CD4-positive, alpha-beta T cell treated with Interleukin-4 for 1 hour (primary cell): ENCODE measurements at regions not wholly inside any gene's neighbourhood (a gene's known extent, or its start where the extent isn't known, plus 50 kb on each side); places are given as distances from the start of the nearest gene placed in this dataset.

Experiments used
- DNase-seq, 2 donors: peaks; one replicate each; pipeline ENCODE4 v3.0.0-alpha.2; 2020 to 2022

- no peak for DNase-seq
Measured at GRCh38 chr20:11820838-11821237, 96.9 kb upstream of the BTBD3 start.

- no peak for DNase-seq
Measured at GRCh38 chr20:11822540-11822794, 95.2 kb upstream of the BTBD3 start.

GRCh38 chr20:11826334-11826733 lies 91.4 kb upstream of the BTBD3 start:
- DNase-seq: no peak

GRCh38 chr20:11832397-11832796 lies 85.3 kb upstream of the BTBD3 start:
- no peak for DNase-seq

GRCh38 chr20:11832851-11833250 lies 84.8 kb upstream of the BTBD3 start:
- no peak for DNase-seq

GRCh38 chr20:11833825-11834224 lies 83.9 kb upstream of the BTBD3 start:
- no peak for DNase-seq

GRCh38 chr20:11838076-11838636 lies 79.5 kb upstream of the BTBD3 start:
- no peak for DNase-seq

- DNase-seq: no peak
Measured at GRCh38 chr20:11841972-11842461, 75.7 kb upstream of the BTBD3 start.

GRCh38 chr20:11843289-11843688 lies 74.4 kb upstream of the BTBD3 start:
- no peak for DNase-seq

- no peak for DNase-seq
Measured at GRCh38 chr20:11844691-11845090, 73.0 kb upstream of the BTBD3 start.

- DNase-seq: no peak
Measured at GRCh38 chr20:11845340-11845739, 72.4 kb upstream of the BTBD3 start.

GRCh38 chr20:11846131-11846530 lies 71.6 kb upstream of the BTBD3 start:
- no peak for DNase-seq

GRCh38 chr20:11847827-11848226 lies 69.9 kb upstream of the BTBD3 start:
- no peak for DNase-seq

- DNase-seq: no peak
Measured at GRCh38 chr20:11849270-11849915, 68.3 kb upstream of the BTBD3 start.

- no peak for DNase-seq
Measured at GRCh38 chr20:11849976-11850670, 67.6 kb upstream of the BTBD3 start.

- no peak for DNase-seq
Measured at GRCh38 chr20:11850901-11851300, 66.8 kb upstream of the BTBD3 start.

- DNase-seq: no peak
Measured at GRCh38 chr20:11851646-11852045, 66.0 kb upstream of the BTBD3 start.

- no peak for DNase-seq
Measured at GRCh38 chr20:11852189-11852588, 65.5 kb upstream of the BTBD3 start.

- no peak for DNase-seq
Measured at GRCh38 chr20:11852811-11853210, 64.9 kb upstream of the BTBD3 start.

GRCh38 chr20:11853359-11853758 lies 64.3 kb upstream of the BTBD3 start:
- no peak for DNase-seq

GRCh38 chr20:11861479-11861878 lies 56.2 kb upstream of the BTBD3 start:
- DNase-seq: no peak

GRCh38 chr20:11867291-11867919 lies 50.3 kb upstream of the BTBD3 start:
- no peak for DNase-seq
